HG02588 (cell line): ENCODE measurements at regions not wholly inside any gene's neighbourhood (a gene's known extent, or its start where the extent isn't known, plus 50 kb on each side); places are given as distances from the start of the nearest gene placed in this dataset.
A peak's percentile ranks its signal among the peaks of the same experiment; 100 is the strongest.

Source experiments
- ATAC-seq: cut with Tn5 transposase; IDR thresholded peaks from one replicate; pipeline ENCODE4 v1.9.1; 2021; ENCODE audit warnings: mild to moderate bottlenecking, moderate library complexity; ENCODE audit not compliant: unreplicated experiment

DNA sequence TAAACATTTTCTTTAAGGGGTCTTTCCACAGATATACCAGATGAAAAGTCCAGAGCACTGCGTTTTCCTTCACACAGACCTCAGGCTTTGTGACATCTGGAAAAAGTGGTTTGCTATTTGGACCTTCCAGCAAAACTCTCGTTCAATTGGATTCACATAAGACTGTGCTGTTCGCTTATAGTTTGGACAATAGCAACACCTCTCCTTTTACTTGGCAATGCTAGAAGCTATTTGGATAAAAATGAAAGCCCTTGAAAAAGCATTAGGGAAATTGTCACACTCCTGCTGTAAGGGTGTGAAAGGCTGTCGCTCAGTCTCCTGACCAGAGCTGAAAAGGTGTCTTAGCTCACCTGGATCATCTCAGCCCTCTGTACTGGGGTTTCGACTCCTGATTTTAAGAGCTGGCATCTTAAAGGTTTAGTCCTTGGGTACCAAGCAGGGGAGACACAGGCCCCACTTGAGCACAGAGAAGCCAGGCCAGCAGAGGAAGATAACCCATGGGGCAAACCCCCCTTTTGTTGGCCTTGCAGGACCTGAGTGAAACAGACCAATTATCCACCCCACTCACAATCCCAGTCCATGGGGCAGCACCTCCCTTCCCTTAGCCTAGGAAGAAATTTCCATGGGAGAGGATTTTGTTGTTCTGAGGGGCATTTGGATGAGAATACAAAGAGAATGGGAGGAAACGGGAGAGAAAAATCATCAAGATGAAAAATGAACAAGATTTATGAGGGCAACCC lies 257.6 kb downstream of the DLEU7 start:
- ATAC-seq = no peak

DNA sequence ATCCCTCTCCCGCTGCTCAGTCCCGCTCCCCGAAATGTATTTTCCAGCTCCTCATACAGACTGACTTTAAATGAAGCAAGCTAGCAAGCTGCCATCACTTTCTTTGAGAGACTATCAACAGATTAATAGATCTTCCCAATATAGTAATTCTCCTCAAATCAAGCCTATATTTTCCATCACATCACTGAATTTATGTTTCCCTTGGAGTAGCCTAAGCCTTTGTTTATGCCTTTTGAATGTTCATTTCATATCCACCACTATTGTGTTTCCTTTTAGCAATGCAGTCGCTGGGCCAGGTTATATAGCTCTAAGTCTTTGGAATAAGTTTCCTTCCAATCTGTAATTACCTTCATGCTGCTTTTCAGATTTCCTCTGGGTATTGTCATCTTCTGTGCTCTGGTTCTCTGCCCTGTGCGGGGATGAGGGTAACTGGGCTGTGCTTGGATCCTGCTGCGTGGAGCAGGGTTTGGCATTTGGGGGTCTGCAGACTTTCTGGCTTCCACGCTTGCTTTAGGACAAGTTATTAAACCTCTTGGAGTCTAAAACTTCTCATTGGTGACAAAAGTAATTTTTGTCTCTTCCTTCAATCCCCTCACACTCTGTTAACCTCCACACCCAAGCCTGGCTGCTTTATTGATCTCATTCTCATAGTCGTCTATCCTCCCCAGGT lies 256.9 kb downstream of the DLEU7 start:
- ATAC-seq = no peak

DNA sequence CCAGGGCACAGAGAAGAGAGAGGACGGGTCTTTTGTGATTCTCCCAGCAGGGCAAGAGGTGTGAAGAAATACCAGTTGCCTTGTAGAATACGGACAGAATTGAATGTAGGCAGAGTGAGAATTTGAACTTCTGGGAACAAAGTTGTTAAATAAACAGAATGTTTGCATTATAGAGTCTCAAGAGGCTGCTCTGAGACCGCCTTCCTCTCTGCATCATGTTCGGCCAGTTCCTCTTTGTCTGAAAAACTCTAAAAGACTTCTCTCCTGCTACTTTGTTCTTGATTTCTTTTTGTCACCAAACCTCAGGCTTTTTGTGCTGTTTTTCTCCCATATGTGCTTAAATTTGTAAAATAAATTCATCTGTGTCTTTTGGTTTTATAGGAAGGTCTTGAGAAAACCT lies 256.4 kb downstream of the DLEU7 start:
- ATAC-seq = no peak

DNA sequence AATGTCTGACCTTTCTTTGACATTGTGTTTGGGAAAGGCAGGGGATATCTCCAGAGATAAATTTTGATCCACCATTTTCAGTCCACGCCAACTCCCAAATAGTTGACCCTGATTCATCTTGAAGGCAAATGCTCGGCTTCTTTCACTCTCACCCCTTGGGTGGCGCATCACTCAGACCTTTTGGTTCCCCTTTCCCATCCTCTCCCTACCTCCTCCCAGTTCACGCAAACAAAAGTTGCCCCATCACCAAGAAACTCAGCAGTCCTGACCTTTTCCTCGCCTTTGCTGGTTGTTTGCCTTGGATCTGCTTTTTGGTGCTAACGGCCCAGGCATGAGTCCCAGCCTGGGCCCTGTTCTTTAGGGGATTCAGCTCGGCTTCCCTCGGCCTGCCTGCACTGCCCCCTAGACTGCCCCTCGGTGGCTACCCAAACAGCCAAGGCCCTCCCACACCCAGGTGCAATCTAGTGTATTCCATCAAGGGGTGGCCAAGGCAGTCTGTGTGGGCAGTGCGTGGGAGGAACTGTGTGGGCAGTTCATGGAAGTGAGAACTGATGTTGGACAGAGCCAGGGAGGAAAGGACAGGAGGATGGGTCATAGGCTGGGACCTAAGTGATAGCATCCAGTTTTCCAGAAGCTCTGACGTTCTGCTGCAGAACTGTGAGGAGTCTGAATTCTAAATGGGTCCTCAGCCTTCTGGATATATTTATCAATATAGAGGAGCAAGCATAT lies 255.7 kb downstream of the DLEU7 start:
- ATAC-seq = no peak

DNA sequence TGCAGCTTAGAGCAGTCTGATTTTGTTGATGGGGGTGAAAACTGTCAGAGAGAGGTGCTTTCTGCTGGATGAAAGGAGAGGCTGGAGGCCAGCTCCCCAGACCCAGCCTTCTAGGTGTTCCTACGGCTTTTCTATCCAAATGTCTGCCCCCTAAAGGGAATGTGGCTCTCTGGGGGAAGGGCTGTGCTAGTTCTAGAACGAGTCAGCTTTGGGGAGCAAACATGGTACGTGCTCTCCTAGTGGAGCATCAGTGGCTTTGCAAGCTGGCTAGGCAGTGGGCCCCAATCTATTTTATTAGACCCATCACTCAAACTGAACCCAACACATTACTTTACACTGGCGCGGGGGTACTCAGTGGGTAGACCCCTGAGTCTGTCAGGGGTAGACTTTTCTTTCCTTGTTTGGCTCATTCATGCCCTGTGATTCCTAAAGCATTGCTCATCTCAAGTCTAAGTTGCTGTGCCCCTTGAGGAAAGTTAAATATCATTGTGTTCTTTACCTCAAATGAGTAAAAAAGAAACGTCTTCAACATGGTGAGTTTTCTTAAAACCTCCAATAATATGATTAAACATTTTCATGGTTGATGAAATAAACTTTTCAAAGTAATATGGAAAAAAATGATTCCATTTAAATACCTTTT lies 254.9 kb downstream of the DLEU7 start:
- no peak for ATAC-seq

DNA sequence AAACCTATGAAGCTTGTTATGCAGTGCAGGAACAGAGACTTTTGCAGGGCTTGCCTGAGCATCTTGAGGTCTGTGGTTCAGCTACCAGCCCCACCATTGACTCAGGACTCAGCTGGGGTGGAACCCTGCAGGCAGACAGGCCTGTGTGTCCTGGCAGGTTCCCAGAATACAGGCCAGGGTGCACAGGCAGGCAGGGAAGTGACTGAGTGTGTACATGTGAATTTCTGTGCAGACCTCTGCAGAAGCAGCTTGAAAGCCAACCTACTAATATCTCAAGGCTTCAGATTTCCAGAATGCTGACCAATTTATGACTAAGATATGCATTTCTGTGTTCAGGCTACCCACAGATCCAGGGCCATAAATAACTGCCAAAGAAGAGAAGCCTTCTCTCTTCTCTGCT lies 254.4 kb downstream of the DLEU7 start:
- ATAC-seq = no peak

DNA sequence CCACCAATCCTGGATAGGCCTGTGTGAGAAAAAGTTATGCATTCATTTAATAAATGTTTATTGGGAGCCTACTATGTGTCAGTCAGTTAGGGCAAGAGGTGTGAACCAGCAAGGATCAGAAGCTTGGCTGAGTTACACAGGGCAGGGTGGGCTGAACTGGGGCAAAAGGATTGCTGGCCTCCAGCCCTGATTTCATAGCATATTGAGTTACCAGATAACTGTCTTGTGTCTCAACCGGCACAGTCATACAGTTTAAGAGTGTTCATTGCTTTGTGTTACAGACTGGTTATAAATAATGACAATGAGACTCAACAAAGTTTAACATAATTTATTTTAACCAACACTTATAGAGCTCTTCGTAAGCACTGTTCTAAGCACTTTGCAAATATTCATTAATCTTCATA lies 253.8 kb downstream of the DLEU7 start:
- no peak for ATAC-seq

DNA sequence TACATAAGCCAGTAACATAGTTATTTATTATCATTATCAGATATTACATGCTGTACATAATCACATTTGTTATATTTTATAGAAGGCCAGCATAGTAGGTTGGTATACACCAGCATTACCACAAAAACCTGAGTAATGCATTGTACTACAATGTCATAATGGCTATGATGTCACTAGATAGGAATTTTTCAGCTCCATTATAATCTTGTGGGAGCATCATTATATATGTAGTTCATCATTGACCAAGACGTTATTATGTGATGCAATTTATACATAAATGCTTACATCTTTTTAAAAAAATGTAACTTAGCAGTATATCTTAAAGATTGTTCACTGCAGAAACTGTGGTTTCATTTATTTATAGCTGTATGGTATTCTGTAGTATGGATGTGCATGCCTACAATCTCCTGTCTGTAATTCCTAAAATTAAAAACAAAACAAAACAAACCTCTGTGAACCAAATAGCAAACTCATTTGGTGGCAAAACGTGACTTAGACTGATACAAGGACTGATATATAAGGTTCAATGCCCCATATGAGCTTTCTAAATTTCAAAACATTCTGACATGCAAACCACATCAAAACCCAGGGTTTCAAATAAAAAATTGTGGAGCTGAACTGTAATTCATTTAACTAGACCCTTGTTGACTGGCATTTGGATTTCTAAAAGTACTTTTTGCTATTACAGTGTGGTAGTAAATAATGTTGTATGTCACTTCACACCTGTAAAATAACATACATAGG lies 250.9 kb downstream of the DLEU7 start:
- ATAC-seq = no peak

DNA sequence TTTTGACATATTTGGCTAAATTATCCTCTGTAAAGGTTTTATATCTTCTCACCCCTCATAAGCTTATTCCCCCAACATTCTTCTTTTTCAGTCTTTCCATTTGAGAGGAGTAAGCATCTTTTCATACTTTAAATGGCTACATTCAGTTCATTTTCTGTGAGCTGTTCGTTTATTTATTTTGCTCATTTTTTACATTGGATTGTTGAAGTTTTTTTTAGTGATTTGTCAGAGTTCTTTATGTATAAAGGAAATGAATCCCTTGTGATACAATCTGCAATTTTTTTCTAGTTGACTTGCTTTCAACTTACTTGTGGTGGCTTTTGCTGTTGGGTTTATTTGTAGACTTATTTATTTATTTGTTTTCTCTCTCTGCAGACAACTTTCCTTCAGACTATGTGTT lies 250.3 kb downstream of the DLEU7 start:
- ATAC-seq = no peak

DNA sequence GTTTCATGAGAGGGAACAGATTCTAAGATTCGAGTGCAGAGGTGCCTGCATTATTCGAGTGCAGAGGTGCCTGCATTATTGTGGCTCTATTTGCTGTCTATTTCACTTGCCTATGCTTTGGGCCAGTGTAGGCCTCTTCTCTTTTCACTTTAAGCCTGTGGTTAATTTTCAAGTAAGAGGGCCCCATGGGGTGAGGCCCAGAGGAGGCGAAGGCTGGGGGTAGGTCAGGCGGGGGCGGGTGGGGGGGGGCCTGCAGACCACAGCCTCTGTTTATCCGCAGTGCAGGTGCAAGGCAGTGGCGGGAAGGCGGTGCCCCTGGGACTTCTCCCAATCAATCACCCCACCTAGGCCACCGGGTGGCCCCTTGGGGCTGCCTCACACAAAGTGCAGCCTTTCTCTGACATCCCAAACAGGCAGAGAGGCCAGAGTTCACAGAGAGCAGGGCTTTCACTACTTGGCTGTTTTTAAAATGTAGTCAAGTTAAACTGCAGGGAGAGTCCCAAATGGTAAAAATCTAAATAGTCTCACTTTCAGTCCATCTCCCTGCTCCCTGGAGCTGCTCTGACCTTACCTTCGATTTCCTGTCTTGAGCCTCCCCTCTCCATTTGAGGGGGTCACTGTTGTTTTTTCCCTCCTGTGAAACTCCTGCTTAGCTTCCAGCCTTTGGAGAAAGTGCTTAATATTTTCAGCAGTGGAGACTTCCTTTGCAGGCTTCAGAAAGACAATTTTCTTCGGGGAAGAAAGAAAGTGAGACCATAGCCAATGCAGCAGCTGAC lies 249.0 kb downstream of the DLEU7 start:
- peak; percentile 94 for ATAC-seq

DNA sequence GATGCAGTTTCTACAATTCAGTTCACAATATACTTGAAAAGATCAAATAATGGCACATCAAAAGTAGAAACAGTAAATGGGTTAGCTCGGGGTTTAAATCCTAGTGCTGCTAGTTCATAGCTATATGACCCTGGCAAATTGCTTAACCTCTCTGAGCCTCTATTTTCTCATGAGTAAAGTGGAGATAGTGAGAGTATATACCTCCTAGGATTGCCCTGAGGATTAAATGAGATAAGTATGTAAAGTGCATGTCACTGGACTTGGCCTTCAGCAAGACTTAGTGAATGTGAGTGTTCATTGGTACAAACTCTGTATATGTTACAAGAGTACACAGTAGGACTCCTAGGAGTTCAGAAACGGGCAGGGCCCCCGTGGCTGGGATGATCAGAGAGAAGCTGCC lies 248.3 kb downstream of the DLEU7 start:
- ATAC-seq = no peak

DNA sequence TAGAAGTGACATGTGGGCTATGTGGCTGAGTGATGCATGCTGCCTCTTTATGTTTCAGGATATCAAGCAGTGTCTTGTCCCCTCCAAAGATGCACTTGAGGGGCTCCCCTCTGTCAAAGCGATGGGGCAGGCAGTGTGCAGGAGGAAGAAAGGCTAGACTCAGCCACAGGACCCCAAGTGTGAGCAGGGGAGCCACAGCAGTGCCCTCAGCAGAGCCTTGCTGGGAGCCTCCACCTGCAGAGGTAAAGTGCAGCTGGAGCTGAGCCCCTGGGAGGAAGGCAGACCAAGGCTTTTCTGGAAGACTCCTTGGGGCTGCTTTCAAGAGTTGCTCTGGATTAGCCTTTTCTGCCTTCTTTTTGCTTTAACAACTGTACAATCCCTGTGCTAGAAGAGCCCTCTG lies 247.3 kb downstream of the DLEU7 start:
- no peak for ATAC-seq

DNA sequence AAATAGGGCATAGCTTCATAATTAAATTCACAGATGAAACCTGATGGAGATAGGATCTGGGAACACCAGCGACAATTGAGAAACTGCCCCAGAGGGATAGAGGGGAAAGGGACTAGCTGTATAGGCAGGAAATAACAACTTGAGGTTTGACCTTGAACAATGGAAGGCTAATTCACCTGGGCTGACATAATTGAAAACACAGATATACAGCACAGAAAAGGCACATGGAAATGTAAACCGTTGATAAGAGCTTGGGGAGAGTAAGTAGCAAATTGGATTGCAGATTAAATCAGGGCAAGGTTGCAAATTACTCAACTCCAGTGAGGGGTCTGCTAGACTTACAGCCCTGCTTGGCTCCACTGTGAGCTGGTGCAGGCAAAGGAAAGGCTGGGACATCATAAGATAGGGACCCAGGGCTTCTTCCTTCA lies 246.7 kb downstream of the DLEU7 start:
- ATAC-seq = no peak

DNA sequence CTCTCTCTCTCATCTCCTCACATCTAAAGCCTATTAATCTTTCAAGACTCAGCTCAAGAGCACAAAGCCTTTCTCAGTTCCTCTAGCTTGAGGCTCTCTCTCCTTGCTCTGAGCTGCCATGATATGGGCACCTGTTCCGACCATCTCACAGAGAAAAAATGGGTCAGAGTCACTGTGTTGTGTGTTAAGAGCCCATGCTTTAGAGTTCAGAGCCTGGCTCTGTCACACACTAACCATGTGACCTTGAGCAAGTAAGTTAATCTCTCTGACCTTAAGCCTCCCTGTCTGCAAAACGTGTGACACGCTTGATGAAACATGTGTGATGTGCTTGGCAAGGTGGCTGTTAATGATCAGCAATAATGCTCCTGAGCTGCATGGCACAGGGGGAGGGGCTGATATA lies 245.2 kb downstream of the DLEU7 start:
- ATAC-seq = no peak

DNA sequence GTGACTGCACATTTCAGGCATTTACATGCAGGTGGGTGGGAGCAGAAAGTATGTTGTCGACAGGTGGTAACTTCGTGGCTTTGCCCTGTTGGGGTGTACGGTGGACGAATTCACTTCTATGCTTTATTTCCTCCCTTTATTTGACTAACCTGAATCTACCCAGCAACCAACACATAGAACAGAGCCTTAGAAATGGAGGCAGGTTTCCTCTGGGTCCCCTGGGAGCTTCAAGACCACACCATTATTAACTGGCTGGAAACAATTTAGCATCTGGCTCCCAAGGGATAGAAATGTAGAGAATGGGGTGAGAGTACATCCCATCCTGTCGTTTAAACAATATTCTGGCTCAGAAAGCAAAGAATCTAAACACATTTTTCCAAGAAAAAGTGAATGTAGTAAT lies 244.4 kb downstream of the DLEU7 start:
- no peak for ATAC-seq

DNA sequence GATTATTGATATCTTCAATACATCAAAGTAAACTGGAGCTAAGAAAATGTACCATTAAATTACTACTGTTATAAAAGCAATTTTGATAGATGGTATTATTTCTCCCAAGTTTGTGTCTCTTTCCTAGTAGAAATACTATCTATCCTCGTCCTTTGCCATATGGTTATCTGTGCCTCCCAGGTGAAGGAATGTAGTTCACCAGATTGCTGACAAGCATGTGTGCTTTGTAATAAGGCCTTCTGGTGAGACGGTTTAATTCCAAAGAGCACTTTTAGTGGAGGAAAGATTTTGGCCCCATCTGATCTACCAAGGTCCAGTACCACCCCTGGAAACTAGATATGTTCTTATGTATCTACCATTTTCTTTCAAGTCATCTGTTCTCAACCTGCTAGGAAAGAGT lies 243.6 kb downstream of the DLEU7 start:
- no peak for ATAC-seq

DNA sequence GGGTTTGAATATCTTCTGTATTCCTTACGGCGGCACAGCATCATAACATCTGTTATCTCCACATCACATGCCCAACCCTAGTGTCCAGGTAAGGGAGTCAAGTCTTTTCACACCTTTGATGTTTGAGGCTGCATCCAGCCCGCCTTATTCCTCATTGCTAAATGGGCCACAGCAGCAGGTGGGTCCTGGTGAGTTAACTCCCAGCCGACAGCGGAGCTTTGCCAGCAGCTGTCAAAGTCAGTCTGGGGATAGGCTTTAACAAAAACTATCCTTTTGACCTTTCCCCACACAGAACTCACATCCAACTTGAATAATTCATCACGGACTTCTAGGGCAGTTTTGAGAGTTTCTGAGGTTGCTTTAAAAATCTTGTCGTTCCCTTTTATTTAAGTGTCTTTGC lies 235.1 kb downstream of the DLEU7 start:
- ATAC-seq = no peak

DNA sequence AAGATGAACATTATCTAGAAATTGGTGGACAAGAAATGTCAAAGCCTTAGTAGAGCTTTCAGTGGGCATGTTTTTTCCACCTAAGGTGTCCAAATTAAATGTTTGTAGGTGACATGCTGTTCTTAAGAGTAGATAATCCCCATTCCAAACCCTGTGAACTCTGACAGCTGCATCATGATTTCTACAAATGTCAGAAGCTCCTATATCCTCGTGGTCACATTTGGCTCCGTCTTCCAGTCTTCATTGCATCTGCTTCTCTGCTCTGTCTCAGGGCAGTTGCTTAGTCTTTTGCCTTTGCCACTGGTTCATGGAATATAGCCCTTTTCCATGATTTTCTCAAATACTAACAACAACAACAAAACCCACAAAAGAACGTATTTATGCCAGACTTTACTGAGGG lies 234.5 kb downstream of the DLEU7 start:
- ATAC-seq = no peak

DNA sequence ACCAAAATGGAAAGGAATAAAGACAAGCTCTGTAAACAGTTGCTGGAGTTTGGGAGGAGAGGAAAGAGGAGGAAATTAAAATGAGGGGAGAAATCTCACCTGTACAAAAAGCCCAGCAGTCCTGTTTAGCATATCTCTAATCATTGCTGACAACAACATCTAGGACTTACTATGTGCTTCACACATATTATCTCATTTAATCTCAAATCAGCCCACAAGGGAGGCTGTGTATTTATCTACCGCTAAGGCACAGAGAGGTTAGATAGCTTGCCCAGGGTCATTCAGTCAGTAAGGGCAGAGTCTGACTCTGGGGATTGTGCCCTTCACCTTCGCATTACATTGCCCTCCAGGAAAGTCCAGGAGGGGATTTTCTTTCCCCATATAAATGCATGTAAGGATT lies 233.3 kb downstream of the DLEU7 start:
- no peak for ATAC-seq

DNA sequence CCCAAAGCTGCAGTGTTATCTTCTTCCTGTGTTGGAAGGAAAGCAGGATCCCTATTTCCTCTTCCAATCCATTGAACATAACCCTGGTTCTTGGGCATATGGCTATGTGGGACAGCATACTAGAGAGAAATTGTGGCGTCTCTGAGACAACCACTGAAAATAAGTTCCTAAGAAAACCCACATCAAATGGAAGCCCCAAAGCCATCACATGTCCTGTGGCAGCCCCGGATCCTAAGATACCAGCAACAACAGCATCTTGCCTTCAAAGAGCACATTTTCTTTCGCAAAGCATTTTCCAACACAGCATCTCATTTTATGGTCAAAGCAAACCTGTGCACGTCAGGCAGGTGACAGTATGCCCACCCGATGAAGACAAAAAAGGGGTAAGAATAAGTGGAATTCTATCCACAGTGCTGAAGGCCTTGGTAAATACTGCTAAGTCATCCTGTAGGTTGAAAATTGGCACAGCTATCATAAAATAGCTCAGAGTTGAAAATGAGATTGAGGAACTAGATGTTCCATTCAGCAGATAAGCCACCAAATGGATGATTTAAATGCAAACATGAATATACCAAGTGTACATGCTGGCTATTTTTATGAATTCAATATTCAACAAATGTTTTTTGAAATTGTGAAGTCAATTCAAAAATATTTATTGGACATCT lies 232.2 kb downstream of the DLEU7 start:
- no peak for ATAC-seq
